ENCODE measurements at regions not wholly inside any gene's neighbourhood (a gene's known extent, or its start where the extent isn't known, plus 50 kb on each side); places are given as distances from the start of the nearest gene placed in this dataset.

DNA sequence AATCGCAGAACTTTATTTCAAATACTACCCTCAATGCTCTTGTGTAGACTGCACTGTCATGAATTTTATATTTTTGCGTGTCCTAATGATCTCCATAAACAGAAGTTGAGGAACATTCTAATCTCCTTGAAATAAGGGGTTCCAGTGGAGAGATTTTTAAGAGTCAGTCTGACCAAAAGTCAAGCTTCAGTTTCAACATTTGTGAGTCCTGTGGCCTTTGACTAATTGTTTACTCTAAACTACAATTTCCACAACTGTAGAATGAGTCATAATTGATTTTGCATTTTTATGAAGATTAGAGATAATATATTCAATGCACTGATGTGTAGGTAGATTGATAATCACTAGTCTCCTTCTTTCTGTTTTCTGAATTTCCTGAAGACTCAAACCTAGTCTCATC, 720.3 kb upstream of the ID2 start:
- no peak for DNase-seq

DNA sequence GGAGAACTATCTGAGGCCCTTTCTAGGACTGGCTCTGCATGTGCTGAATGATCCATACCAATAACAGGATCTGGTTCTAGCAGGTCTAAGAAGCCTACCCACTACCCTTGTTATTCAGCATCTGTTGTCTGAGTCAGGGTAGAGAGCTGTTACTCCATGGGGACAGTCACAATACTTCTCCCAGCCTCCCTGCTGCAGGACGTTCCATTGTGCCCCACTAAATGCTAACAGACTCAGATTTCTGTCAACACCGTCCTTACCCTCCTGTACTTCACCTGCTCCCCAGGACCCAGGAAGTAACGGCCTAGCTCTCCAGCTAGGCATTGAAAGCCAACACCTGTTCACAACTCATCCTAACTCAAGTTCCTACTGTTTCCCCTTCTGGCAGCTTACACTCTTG, 719.7 kb upstream of the ID2 start:
- DNase-seq: no peak

DNA sequence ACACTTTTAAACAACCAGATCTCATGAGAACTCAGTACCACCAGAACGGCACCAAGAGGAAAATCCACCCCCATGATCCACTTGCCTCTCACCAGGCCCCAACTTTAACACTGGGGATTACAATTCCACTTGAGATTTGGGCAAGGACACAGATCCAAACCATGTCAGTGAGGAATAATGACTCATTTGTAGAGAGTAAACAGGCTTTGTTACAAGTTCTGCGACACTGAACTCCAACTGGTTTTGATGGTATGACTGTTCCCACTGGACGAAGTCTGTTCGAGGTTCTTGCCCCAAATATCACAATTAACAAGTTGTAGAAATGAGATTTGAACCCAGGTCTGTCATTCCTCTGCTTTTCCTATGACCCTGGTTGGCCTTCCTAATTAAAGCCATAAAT, 718.1 kb upstream of the ID2 start:
- no peak for DNase-seq

DNA sequence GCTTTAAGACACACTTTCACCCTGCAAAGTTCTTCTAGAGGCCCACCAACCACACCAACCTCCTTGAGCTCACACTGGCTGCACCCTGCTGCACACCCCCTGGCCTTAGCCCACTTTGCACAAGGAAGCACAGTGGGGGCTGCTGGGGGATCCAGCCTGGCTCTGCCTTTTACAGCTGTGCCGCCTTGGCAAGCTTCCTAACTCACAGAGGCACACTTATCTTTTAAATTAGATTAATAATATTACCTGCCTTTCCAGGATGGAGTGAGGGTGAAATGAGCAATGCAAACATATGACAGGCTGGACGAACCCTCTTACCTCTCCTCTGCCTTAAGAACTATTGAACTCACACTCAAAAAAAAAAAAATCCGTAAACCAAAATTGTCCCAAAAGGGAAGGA, 715.8 kb upstream of the ID2 start:
- DNase-seq: no peak

DNA sequence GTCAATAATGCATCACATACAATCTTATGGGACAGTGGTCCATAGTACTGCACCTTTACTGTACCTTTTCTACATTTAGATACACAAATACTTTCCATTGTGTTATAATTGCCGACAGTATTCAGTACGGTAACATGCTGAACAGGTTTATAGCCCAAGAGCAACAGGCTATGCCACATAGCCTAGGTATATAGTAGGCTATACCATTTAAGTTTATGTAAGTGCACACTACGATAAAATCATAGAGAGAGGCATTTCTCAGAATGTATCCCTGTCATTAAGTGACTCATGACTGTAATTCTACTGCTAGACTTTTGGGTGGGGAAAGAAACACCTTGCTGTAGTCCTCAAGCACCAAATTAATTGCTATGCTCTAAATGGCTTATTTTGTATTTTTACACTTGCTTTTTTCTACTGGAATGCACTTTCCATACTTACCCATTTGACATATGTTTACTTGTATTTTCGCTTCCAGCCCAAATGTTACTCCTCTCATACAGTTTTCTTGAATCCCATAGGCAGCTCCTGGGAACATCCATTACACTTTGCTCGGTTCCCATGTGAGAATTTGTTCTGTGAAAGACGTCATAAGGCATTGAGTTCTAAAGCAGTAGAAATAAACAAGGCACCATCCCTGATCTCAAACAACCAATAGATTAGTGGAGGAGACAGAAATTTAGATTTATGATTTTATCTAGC, 714.0 kb upstream of the ID2 start:
- DNase-seq: no peak

DNA sequence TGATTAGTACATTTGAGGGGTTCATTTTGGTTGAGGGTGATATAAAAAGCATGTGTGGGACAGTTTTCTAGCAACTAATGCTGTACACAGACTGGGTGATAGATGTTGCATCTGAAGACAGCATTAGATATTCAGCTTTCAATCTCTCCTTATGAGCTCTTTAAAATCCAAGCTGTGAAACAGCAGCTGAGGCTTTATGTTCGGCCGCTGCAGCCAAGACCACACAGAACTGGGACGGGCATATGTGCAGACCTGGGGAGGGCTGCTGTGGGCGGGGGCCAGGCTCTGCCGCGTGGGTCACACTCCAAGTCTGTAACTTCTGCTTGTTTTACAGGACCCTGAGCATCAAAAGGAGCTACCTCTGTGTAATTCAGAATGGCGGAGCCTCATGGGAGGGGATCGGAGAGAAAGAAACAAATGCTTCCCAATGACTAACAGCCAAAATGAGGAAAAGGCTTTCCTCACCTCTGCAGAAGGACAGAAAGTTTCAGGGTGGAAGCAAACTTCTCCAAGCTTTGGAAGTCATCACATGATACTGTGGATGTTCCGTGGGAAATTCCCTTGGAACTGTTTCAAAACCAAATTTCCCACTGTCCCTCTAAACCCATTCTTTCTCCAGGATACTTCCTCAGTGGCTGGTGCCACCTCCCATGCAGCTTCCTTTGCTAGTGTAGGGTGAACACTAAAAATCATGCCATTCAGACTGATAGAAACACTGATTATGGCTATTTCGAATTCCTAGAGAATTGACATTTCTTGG, 711.9 kb upstream of the ID2 start:
- DNase-seq: no peak

DNA sequence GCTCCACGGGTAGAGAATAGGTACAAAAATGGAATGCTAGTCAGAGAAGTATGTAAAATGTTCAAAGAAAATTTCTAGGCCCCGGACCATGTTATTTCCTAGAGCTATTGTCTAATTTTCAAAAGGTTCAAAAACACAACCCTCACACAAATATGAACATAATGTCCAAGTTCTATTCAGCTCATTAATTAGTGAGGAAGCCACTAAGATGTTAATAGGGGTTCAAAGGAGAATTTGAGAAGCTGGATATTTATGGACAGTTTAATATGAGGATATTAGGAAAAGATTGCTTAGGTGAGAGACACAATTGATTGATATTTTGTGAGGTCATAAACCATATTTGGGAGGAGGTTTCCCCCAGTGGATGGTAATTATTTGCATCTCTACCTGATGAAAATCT, 710.6 kb upstream of the ID2 start:
- DNase-seq: no peak

DNA sequence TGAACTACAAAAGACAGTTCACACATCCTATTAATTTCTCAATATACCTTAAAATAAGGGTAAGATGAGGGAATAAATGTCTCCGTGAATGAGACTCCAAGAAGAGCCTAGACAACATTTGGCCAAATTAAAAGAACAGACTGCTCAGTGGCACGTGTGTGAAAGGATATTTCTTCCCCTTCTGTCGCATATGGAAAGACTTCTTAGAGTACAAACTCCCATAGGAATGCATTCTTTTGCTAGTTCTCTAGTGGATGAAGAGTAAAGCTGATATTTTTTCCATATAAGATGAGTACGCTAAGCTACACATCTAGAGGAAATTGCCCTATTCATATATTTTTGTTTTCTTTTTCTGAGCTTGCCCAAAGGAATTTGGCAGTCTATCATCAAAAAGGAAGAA, 710.0 kb upstream of the ID2 start:
- DNase-seq: no peak

DNA sequence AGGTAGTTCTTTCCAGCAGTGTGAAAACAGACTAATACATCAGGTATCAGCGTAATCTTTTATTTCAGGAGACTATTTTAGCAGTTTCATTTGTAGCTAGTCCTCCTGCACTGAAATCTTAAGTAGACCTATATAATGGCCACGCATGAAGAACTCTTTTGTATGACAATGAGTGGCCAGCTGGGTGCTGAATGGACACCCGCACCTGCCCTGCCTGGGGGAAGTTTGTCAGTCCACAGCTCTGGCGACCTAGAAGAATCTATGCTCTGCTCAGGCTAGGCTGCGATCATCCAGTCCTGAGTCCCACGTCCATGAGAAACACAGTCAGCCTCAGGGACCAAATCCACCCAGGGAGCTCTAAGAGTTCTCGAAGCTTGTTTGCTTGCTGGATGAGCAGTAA, 709.2 kb upstream of the ID2 start:
- DNase-seq: no peak

DNA sequence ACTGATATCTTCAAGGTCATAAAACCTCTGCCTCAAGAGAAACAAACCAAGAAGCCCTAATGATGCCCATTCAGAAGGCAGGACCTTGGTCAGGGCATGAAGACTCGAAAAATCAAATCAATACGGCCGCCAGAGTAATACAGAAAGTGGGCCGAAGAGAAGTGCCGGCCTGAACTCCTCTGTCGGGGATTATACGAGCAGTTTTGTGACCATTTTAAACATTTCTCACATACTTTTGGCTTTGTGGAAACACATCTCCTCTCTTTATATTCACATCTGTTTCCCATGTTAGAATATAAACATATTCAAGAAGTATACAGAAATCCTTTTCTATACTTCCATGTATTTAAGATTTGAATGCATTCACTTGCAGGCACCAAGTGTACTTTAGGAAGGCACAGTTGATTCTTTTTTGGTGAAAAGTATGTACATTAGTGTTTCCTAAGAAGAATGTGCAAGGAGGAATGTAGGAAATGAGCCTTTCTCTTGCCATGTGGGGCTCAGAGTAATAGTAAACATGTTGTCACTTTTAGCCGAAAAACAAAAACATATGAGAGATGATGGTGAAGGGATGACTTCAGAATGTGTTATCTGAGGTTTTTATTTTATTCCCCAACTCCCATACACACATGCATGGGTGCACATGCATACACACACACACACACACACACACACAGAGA, 707.9 kb upstream of the ID2 start:
- DNase-seq: no peak

DNA sequence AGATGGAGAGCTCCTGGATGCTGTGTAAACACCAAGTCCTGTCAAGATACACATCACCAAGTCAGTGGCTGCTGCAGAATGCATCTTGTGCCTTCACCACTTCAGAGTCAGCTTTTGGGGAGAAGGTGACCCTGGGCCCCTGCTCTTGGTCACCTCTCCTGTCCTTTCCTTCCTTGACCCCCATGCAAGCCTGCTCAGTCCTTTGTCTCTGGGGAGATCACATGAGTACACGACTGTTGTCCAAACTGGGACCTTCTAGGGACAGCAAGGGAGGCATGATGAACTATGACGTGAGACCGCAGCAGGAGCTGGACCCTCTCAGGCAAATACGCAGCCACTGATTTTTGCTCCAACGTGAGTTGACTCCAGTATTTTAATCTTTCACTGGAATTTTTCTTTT, 706.9 kb upstream of the ID2 start:
- DNase-seq: no peak

DNA sequence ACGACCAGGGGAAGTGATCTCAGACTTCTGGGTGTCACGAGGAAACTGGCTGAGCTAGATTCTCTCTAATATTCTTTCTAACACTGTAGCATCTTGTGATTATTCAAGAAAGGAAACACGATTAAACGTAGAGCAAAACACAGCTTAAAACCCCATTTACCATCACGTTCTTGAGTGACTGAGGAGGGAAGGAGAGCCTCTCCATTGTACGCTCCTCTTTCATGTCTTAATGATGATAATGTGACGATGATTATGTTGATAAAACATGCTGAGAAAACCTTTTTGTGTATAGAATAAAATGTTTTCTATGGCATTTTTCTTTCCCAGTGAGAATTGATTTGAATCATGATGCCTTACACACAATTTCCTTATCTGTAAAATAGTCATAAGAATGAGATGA, 705.6 kb upstream of the ID2 start:
- no peak for DNase-seq

DNA sequence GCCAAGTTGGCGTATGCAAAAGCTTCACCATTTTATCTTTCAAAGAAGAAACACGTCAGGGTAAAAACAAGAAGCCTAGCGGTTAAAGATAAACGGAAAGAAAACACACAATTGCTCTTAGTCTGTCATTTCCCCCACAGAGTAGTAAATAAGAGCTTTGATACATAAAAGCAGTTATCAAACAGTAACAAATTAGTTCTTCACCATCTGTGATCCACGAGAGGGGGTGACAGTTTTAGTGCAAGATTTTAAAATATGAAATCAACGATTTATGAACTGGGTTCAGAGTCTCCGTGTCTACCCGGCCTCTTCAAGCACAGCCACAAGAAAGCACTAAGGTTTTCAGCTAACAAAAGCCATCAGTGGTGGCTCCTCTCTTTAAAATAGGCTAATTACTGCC, 703.9 kb upstream of the ID2 start:
- no peak for DNase-seq

DNA sequence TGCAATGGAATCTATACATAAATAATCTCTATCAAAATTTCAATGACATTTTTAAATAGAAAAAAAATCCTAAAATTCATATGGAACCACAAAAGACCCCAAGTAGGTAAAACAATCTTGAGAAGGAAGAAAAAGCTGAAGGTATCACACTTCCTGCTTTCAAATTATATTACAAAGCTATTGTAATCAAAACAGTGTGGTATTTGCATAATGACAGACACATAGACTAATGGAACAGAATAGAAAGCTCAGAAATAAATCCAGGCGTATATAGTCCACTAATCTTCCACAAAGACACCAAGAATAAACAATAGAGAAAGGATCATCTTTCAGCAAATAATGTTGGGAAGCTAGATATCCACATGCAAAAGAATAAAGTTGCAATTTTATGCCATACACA, 699.8 kb upstream of the ID2 start:
- DNase-seq: no peak

DNA sequence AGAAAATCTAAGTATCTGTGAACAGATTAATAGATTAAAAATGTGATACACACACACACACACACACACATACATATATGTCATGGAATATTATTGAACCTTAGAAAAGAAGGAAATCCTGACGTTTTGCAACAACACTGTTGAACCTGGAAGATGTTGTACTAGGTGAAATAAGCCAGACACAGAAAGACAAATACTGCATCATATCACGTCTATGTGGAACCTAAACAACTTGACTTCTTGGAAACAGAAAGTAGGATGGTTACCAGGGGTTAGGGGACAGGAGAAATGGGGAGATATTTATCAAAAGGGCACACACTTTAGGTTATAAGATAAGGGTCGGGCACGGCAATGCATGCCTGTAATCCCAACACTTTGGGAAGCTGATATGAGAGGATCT, 698.4 kb upstream of the ID2 start:
- DNase-seq: no peak

DNA sequence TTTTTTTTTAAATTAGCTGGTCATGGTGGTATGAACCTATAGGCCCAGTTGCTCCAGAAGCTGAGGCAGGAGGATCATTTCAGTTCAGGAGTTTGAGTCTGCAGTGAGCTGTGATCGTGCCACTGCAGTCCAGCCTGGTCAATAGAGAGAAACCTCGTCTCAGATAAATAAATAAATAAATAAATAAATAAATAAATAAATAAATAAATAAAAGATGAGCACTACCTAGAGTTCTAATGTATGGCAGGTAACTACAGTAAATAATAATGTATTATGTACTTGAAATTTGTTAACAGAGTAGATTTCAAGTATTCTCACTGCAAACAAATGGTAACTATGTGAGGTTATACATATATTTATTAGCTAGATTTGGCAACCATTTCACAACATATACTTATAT, 697.9 kb upstream of the ID2 start:
- DNase-seq: no peak

DNA sequence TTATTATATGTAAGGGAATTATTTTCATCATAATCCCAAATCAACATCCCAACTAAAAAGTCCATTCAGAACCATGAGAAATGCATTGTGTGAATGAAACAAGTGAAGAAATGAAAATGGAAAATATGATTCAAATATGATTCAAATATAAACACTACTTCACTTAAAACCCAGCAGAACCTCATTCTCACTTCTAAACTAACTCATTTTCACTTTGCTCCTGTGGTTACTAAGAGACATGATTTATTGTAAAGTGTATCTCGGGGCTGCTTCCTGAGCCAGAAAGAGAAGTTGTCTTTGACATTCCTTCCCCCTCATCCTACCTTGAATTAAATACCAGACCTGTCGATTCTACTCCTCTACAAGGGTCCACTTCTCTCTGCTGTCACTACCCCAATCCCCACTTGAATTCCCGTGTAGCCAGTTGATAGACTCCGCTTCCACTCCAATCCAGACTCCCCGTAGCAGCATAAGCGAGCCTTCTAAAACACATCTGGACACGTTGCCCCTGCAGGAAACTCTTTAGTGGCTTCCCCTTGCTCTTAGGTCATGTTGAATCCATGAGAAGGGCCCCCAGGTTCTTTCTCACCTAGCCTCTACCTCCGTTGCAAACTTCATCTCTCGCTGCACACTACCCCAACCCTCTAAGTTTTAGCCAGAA, 697.0 kb upstream of the ID2 start:
- DNase-seq: no peak

DNA sequence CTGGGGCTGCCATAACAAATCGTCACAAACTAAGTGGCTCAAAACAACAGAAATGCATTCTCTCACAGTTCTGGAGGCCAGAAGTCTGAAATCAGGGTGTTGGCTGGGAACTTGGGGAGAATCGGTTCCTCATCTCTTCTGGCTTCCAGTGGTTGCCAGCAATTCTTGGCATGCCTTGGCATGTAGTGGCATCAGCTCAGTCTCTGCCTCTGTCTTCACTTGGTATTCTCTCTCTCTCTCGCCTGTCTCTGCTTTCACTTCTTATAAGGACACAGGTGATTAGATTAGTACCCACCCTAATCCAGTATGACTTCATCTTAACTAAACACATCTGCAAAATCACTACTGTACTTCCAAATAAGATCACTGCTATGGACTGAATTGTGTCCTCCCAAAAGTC, 695.4 kb upstream of the ID2 start:
- no peak for DNase-seq

DNA sequence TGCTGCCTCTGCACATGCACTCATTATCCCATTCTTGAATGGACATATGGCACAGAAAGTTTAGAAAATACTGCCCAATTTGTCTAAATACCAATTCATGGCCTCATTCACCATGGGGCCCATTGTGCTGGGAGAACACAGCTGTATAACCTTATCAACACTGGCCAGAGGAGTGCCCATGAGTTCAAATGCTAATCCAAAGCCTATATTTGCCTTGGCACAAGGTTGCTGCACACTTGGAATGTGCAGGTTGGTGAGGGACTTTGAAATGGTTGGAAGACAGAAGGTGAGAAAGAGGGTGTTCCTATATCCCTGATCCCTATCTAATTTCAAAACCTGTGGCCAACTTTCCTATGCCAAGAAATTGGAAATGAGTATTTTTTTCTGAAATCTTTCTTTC, 693.9 kb upstream of the ID2 start:
- DNase-seq: no peak

DNA sequence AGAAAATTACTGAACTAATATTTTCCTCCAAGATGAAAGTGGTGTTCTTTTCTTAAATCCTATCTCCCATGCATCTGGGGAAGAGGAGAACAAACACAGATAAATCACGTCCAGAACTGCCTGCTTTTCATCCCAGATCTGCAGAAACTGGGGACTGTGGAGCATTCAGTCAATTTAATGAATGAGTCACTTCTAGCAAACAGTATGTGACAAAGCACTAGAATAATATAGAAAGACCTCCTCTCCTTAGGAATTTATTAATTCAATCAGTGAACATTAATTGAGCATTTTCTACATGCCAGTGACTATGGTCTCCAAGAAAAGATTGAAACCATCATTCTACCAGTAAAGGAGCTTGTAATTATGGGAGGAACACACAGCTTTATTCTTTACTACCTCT, 693.4 kb upstream of the ID2 start:
- DNase-seq: no peak

DNA sequence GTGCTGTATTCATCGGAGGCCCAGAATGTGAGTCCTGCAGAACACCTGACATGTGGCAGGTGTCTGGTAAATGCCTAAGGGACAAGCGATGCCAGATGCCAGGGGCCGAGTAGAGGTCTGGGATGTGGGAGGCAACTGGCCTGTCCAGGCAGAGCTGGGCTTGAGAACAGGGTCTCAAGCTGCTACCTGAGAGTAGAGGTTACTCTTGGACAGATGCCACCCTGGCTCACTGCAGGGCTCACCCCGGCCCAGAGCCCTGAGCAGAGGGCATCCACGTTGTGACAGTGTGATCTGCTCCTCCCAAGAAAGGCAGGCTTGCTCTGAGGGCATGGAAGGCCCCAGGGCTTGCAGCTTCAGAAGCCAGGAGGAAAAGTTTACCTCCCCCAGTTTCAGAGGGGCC, 692.0 kb upstream of the ID2 start:
- no peak for DNase-seq

DNA sequence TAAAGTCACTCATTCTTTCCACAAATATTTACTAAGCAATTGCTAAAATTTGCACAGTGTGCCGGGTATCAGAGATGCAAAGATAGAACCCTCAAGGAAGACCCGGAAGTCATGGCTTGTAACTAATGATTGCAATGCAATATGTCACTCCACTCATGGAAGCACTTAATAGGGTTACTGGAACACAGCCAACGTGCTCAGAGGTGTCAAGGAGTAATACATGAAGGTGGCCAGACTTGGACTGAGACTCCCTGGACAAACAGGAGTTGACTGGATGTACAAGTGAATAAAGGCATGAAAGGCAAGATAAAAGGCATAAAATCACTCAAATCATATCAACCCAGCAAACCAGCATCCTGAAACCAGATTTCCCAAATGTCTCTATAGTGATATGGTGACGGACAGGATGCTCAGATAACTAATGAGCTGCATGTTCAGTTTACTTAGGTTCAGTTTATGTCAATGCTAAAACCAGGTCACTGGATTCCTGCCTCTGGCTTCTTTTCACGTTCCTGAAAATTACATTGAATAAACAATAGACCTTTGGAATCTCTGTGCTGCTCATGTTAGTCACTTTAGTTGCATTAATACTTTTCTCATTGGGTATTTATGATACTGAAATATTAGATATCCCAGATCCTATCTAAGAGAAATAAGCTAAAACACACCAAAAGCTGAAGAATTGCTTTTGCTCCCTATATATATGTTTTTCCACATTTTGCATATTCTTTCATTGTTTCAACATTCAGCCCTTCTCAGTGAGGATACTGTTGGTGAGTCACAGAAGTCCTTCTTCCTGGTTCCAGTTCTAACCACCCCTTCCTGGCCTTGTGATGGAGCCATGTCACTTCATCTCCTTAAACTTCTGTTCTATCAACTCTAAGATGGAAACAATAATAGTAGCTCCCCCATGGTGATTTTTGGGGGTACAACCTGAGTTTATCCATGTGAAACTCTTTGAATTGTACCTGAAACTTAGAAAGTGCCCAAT, 688.9 kb upstream of the ID2 start:
- DNase-seq: peak; percentile 39
